Amygdala (tissue), 56 donors: ENCODE measurements at regions not wholly inside any gene's neighbourhood (a gene's known extent, or its start where the extent isn't known, plus 50 kb on each side); places are given as distances from the start of the nearest gene placed in this dataset.
"Not testable (repeated sequence)": the region's sequence is repeated elsewhere in the genome, so short reads cannot be mapped to it uniquely, and the experiment has no call there.

Experiments
- DNase-seq, 56 donors: peaks; one replicate each; lab custom pipeline; 2025; lab: John Stamatoyannopoulos, UW

- no peak for DNase-seq
Measured at GRCh38 chr4:151558496-151559113, 149.6 kb downstream of the FHIP1A start.

- DNase-seq = no peak
Measured at GRCh38 chr4:151559595-151559994, 150.6 kb downstream of the FHIP1A start.

GRCh38 chr4:151561551-151562256 is 152.7 kb downstream of the FHIP1A start:
- no peak for DNase-seq

- DNase-seq = no peak
Measured at GRCh38 chr4:151563194-151563593, 154.2 kb downstream of the FHIP1A start.

- no peak for DNase-seq
Measured at GRCh38 chr4:151564321-151564720, 155.3 kb downstream of the FHIP1A start.

- DNase-seq = no peak
Measured at GRCh38 chr4:151565583-151565982, 156.6 kb downstream of the FHIP1A start.

- DNase-seq = no peak
Measured at GRCh38 chr4:151566053-151566452, 157.1 kb downstream of the FHIP1A start.

GRCh38 chr4:151567056-151567455 is 158.1 kb downstream of the FHIP1A start:
- no peak for DNase-seq

- DNase-seq = no peak
Measured at GRCh38 chr4:151568966-151569365, 160.0 kb downstream of the FHIP1A start.

GRCh38 chr4:151569650-151570049 is 160.7 kb downstream of the FHIP1A start:
- no peak for DNase-seq

- no peak for DNase-seq
Measured at GRCh38 chr4:151573474-151573873, 164.5 kb downstream of the FHIP1A start.

GRCh38 chr4:151573945-151574344 is 165.0 kb downstream of the FHIP1A start:
- DNase-seq = no peak

- no peak for DNase-seq
Measured at GRCh38 chr4:151574968-151575367, 166.0 kb downstream of the FHIP1A start.

- no peak for DNase-seq
Measured at GRCh38 chr4:151575646-151576045, 166.7 kb downstream of the FHIP1A start.

- no peak for DNase-seq
Measured at GRCh38 chr4:151576627-151577026, 167.7 kb downstream of the FHIP1A start.

- no peak for DNase-seq
Measured at GRCh38 chr4:151581570-151581969, 172.6 kb downstream of the FHIP1A start.

- no peak for DNase-seq
Measured at GRCh38 chr4:151582098-151582497, 173.1 kb downstream of the FHIP1A start.

- DNase-seq = no peak
Measured at GRCh38 chr4:151583157-151583914, 174.4 kb downstream of the FHIP1A start.

- DNase-seq = no peak
Measured at GRCh38 chr4:151584101-151584500, 175.1 kb downstream of the FHIP1A start.

GRCh38 chr4:151595629-151596028 is 165.2 kb downstream of the GATB start:
- not testable (repeated sequence) for DNase-seq

- DNase-seq = not testable (repeated sequence)
Measured at GRCh38 chr4:151597691-151598090, 163.1 kb downstream of the GATB start.

GRCh38 chr4:151599863-151600262 is 160.9 kb downstream of the GATB start:
- no peak for DNase-seq
